HG03280 (cell line): ENCODE measurements at regions not wholly inside any gene's neighbourhood (a gene's known extent, or its start where the extent isn't known, plus 50 kb on each side); places are given as distances from the start of the nearest gene placed in this dataset.

Source experiments
- ATAC-seq: cut with Tn5 transposase; IDR thresholded peaks from one replicate; pipeline ENCODE4 v1.9.1; 2021; ENCODE audit warnings: mild to moderate bottlenecking, moderate library complexity; ENCODE audit not compliant: unreplicated experiment

DNA sequence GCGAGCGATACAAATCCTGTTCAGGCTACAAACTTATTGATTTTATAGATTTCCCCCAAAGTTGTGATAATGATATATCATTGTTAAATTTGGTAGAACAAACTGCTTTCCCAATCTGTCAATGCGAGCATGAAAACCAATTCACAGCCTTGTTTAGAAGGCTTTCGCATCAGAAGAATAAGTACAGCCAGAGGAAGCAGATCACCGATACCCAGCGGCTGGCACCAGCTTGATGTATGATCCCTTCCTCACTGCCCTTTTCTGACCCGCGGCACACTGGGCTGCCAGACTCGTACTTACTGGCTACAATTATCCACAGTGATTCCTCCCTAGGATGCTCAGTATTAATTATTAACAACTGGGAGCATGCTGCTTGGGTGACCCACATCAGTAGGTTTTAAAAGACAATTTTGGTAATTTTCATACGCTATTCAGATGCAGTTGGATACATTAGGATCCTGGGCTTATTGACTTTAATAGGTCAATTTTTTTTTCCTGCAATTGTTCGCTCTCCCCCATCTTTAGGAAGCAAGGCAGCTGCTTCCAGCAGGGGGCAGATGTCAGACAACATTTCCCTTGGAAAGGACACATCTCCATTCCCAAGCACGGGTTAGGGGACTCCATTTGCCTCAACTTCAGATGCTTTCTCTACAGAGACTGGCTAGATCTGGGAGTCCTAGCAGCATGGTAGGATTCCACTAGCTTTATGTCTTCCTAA, 582.7 kb upstream of the PSMD7 start:
- no peak for ATAC-seq

DNA sequence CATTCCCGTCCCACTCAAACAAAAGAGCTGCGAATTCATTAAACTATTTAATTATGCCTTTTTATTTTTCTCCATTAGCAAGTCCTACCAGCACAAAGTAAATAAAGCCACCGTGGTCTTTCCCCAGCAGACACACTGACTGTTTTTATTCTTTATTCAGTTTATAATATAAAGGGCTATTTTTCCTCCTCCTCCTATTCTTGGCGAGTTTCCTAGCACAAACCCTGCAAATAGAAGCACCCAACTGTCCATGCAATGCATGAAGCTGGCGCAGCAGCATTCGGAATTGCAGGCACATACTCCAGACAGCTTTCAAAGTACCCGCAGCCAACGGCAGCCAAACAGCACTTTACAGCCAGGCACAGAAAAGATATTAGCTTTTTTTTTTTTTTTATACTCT, 583.4 kb upstream of the PSMD7 start:
- ATAC-seq: no peak

DNA sequence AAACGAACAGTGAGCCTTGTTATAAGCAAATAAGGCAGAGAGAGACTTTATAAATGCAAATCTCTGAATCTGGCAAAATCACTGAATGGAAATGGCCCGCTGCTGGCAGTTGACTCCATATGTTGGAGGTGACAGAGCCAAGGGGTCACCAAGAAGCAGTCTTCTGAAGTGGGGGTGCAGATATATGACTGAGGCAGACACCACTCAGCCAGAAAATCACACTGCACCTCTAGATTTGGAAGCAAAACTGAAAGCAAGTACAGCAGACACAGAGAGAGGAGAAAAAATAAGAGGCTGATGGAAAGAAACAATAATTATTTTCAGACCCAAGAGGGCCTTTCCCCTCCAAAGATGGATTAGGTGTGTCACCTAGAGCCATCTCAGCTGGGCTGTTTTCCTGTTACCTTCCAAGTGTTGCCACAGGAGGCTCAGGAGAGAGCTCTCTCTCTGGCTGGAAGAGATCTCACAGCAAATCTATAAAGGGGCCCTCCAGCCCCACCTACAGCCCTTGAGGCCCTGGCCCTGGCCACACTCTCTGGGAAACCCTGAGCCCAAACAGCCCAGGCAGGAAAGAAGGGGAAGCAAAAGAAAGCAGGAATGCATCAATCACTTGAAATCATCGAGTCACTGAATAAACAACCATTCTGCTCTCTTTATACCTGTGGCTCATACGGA, 585.1 kb upstream of the PSMD7 start:
- no peak for ATAC-seq

DNA sequence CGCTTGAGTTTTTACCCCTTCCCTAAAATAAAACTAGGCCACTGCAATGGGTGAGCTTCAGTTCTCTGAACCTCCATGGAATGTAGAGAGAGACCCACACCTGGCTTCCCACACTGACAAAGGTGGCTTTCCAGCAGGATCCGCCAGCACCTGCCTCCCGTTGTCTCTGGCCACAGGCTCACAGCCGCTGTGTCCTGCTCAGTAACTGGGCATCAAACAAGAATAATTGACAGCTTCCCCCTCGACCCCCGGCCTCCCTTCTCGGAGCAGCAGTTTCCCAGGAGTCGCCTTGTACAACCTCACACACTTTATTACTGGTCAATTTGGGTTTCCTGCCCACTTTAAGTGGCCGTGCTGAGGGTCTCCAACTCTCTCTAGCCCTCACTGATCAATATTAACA, 586.1 kb upstream of the PSMD7 start:
- ATAC-seq: no peak

DNA sequence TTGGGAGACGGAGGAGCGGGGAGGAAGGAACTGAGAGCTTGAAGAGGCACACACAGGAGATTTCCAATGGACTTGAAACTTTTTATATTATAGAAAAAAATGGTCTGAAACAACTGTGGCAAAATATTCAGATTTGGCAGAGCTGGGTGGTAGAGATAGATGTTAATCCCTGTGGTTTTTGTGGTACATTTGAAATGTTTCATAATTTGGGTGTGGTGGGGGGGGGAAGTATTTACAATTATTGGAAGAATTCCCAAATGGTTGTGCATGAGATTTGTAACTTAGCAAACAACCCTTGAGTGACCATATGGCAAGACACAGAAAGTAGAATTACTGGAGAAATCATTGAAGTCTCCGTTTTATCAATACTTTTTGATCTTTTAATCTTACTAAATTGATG, 588.8 kb upstream of the PSMD7 start:
- ATAC-seq: no peak

DNA sequence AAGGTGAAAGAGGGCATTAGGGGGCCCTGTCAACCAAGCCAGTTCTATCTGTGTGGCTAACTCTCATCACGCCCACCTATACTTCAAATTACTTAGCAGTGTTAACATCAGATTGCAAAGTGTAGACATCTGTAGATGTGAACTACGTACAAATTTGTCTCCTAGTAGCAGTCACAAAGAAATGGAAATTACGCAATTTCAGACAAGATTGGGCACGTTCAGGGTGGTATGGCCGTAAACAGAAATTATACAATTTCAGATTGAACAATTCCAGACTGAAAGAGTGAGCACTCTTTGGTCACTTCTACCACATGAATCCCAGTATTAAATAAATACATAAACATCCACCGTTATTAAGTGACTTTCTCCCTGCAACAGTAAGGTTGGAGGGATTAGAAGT, 592.7 kb upstream of the PSMD7 start:
- no peak for ATAC-seq

DNA sequence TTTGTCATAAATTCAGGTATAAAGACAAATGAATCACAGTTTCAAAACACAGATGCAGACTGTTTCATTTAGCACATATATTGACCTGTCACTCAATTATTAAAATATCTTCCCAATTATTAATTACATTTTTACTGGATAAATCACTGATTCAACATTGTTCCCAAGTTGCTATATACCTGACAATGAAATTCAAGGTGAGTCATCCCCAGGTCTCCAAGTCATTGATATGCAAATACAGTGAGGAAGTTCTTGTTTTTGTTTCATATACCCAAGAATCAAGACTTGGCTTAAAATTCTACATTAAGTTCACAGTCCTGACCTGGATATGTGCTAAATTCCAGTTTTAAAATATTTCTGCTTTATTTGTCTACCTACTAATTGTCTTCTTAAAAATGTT, 599.3 kb upstream of the PSMD7 start:
- no peak for ATAC-seq

DNA sequence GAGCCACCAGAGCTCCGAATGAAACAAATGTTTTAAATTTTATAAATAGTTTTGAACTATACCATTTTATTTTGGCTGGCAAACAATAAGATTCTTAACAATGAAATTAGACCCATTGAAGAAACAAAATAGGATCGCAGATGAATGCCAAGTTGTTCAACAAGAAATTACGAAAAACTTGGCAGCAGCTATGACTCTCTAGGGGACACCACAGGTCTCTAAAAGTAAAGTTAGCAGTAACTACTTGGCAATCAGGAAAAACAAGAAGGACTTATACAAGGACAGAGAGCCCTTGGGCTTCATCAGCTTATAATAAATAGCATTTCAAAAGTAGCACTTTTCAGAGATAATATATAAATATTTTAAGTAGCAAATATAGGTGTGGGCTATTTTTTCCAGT, 603.8 kb upstream of the PSMD7 start:
- ATAC-seq: no peak

DNA sequence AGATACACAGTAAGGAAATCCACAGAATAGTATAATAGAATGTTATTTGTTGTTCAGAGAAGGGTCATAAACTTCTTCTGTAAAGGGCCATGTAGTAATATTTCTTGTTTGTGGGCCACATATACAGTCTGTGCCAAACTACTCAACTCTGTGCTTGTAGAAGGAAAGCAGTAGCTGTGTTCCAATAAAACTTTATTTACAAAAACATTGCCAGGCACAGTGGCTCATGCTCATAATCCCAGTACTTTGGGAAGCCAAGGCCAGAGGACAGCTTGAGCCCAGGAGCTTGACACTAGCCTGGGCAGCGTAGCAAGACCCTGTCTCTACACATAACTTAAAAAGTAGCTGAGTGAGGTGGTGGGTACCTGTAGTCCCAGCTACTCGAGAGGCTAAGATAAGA, 612.8 kb upstream of the PSMD7 start:
- no peak for ATAC-seq

DNA sequence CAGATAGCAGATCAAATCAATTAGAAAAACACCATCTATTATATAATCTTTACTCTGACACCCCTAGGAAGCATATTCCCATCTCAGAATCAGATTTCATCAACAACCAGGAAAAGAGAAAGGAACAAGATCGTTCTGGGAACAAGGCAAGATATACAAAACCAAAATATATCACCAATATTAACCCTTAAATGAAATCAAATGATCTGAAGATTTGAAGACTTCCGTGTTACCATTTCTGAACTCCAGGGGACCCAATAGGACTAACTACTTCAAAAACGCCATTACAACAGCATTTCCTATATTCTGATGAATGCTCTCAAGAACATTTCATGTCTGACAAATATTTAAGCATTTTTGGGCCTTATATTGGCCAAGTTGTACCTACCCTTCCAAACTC, 624.2 kb upstream of the ZFHX3 start:
- ATAC-seq: no peak

DNA sequence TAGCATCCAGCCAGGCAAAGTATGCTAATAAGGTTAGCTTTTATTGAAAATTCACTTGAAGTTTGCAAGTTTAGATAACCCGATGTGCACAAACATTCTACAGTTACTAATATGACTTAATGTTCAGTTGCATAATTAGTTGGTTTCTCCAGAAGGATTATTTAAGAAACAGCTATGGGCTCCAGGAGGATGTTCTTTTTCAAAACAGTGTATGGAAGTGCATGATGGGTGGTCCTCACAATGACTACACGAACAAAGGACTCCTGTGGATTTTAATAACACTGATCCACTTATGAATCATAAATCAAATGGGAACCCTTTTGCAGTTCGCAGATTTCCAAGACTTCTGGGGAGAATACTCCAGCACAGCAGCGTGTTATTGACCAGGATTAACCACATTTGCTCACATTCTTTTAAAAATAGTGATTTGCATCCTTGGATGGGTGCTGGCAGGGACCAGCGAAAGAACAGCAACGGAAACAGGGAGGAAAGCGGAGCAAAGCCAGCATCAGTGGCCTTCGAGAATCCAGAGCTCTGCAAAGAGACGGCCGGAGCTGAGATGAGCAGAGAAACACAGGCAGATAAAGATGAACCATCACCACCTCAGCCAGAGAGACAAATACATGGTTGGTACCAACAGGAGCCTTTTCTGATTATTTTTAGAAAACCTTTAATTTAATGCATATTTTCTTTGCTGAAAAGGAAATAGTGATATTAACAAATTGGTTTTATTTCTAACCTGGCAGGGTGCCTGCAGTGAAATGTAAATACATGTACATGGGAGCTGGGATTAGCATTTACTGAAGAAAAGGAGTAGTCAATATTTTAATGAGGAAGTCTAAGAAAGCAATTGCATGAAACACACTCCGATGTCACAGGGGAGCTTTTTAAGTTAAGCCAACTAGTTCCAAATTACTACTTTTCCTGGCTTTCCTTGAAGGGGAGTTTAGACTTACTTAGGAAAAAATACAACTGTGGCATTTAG, 623.2 kb upstream of the ZFHX3 start:
- ATAC-seq: no peak

DNA sequence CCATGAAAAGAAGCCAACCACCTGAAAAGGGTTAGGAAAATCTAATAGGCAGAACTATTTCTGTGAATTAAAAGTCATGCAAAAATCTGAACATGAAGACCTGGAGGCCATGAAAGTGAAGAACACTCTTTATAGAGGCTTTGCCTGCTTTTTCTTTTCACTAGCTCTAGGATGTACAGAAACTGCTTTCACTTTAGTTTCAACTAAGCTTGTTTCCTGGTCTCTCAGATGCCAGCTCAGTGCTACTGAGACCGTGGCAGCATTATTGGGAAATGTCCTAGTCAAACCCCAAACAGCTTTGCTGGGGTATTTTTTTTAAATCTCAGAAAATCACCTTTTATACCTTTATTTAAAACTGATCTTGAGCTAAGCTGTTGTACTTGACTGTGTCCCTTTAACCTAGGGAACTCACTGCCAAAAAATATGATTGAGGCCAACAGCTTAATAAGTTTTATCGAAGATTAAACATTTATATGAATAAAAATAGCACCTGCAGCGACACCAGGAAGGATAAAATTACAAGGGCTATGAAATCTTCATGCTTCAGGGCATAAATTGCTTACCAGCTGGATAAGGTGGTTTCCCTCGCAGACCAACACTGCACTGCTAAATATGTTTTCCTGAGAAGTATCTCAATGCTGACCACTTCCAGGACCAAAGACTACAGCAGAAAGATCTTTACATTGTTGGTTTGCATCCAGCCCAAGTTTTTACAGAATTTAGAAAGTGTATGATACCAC, 621.8 kb upstream of the ZFHX3 start:
- no peak for ATAC-seq

DNA sequence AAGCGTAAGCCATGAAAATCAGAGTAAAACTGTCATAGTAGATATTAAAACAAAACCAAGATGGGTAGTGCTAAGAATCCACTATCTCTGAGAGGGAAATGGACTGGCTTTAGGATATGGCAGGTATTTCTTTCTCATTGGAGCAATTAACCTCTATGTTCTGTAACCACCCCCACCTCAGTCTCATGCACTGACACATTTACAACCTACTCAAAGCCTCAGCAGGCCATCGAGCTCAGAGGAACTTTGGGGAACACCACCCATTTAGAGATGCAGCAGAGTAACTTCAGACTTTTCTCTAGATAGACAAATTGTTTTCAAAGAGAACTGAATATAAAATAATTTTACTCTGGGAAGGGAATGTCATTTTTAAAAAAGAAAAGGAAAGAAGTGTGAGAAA, 615.8 kb upstream of the ZFHX3 start:
- ATAC-seq: no peak

DNA sequence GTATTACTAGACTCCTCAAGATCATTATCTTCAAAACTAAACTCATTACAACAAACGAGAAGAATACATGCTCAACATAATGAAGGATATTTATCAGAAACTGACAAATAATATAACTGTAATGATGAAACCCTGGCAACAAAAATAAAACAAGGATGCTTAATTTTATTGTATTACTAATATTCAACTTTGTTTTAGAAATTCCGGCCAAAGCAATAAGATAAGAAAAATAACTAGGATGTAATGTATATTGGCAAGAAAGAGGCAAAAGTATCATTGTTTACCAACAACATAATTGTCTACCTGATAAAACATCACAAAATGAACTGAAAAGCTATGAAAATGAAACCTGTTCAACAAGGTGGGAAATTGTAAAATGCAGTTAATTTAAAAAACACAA, 588.3 kb upstream of the ZFHX3 start:
- no peak for ATAC-seq

DNA sequence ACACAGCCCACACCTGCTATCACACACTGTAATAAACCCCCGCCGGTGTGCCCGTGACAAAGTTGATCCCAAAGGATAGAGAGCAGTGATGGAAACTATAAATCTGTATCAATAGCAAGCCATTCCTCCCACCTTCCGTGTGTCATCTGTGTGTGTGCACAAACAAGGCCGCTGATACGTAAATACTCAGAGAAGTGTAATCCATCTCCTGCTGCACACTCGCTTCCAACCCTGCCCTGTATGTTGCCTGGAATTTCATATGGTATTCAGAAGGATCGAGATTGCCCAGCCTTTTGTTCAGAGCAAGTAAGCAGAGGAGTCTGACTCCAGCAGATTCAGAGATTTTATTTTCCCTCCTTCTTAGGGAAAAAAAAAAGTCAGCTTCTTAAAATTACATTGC, 581.1 kb upstream of the ZFHX3 start:
- no peak for ATAC-seq

DNA sequence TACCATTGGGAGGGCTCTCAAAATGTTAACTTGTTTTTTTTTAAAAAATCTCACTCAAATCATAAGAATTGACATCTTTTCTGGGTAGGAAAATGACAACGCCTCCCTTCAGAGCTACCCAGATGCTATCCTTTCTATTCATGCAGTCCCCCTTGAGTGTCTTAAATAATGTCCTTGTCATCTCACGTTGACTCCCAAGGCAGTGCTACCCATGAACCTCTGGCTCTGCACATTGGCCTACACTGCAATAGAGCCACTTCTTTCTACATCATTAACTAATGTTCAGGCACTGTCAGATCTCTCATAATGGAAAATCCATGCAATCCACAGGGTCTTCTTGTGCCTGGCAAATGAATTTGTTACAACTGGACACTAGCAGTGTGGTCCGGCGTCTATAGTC, 569.8 kb upstream of the ZFHX3 start:
- no peak for ATAC-seq

DNA sequence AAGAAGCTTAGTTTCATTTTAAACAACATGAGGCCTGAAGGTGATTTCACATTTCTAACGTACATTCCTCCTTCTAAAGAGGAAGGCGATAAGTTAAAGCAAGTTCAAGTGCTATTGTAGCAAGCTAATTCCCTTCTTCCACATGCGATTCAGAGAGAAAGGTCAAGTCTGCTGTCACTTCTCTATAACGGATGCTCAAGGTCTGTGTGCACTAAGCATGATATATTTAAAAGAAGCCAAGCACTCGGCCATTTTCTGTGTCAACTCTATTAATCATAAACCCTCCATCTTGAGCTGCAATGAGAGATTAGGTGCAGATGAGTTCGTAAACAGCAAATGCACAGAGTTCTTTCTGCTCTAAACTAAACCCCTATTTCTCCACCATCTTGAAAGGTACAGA, 568.8 kb upstream of the ZFHX3 start:
- ATAC-seq: no peak

DNA sequence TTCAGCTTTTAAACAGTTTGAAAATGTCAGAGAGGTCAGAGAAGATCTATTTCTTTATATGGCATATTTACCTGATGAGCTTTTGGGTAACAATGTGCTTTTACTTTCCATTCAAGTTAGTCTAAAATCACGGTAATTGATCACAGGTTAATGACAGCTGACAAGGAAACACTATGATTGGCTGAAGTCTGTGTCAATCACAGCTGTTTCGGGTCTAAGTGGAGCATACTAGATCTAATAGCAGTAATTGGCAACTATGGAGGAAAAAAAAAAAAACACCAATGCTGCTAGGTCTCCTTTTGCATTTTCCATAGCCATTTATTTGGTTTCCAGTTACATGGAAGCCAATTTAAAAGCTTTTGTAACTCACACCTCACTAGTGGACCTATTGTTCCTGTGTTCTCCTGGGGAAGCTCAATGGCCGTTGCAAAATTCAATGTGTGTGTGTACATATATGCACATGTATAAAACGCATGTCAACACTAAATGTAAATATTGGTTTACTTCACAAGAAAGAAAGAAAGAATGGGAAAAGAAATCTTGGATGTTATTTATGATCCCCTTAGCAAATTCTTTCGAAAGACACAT, 568.3 kb upstream of the ZFHX3 start:
- no peak for ATAC-seq

DNA sequence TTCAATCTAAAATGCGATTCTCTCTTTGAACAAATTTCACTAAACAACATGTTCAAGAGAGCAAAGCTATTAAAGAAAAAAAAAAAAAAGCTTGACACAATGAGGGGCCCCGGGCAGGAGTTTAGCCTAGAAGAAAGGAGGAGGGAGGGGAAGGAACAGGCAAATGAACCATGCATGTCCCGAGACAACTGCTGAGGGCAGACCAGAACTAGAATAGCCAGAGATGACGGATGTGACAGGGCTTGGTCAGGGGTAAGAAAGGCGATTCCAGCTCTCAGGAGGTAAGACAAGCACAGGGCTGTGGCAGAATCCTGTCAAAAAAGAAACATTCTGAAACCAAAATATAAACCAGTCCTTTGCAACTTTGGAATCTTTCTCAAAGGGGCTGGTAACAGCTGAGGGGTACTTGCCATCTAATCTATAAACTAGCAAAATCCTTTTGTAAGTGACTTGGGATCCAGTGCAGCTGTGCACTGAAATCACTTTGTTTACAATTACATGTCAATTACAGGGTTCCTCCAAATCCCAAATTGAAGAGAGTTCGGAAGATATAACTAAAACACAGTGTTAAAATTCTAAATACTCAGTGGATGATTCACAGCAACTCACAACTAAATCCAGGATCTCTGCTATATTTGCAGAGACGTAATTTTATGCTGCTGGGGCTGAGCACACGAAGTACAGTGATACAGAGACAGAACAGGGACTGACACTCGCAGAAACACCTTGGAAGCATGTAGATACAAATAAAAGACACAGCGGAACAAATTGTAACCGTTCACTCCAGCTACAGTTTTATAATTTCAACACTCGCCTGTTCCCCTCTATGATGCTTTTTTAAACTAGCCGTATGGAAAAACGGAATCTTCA, 567.4 kb upstream of the ZFHX3 start:
- no peak for ATAC-seq

DNA sequence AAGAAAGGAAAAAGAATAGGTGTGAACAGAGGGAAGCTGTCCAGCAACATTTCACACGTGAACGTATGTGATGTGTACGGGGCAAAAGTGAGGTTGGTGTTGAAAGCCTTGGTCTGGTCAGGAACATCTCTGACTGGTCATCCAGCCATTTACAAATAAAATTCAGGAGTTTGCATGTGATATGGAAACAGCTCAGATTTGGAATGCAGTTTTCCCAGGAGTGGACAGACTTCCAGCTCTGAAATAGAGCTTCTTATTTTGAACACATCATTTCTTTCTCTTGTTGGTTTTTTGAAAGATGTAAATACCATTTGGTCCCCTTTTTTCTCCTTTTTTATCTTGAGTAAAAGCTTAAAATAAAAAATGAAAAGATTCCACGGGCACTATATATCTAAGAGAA, 566.2 kb upstream of the ZFHX3 start:
- ATAC-seq: no peak
